Stomach (tissue), 4 donors: ENCODE measurements at regions not wholly inside any gene's neighbourhood (a gene's known extent, or its start where the extent isn't known, plus 50 kb on each side); places are given as distances from the start of the nearest gene placed in this dataset.

ENCODE experiments used
- EP300 ChIP-seq: sonication (generic); formaldehyde crosslinking; IDR thresholded peaks from one replicate; pipeline ENCODE4 v1.6.1; 2017; ENCODE audit warnings: antibody characterized with exemption
- POLR2A ChIP-seq, 4 donors: fragments of 450-650 bp; IDR thresholded peaks; one replicate each; pipeline ENCODE4 v1.6.1; 2016; ENCODE audit warnings: antibody characterized with exemption in 4 of 4, control low read depth in 2 of 4, mild to moderate bottlenecking in 1 of 4, moderate library complexity in 1 of 4
- TF ChIP-seq, protein P1 (sequence below), 7 experiments: fragments of 450-650 bp in 4 of 7; fragments of 200-600 bp in 3 of 7; sonication (generic) in 3 of 7; IDR thresholded peaks; one replicate each; pipeline ENCODE4 v1.5.1; 2016 to 2019; ENCODE audit warnings: antibody characterized with exemption in 7 of 7, control low read depth in 2 of 7, mild to moderate bottlenecking in 1 of 7

- TF ChIP-seq, protein P1, sequence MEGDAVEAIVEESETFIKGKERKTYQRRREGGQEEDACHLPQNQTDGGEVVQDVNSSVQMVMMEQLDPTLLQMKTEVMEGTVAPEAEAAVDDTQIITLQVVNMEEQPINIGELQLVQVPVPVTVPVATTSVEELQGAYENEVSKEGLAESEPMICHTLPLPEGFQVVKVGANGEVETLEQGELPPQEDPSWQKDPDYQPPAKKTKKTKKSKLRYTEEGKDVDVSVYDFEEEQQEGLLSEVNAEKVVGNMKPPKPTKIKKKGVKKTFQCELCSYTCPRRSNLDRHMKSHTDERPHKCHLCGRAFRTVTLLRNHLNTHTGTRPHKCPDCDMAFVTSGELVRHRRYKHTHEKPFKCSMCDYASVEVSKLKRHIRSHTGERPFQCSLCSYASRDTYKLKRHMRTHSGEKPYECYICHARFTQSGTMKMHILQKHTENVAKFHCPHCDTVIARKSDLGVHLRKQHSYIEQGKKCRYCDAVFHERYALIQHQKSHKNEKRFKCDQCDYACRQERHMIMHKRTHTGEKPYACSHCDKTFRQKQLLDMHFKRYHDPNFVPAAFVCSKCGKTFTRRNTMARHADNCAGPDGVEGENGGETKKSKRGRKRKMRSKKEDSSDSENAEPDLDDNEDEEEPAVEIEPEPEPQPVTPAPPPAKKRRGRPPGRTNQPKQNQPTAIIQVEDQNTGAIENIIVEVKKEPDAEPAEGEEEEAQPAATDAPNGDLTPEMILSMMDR (IDR thresholded peaks at IDR 0.05): no peak
- TF ChIP-seq POLR2A (IDR thresholded peaks at IDR 0.05): no peak
- TF ChIP-seq EP300: no peak
Observed at GRCh38 chr20:55478724-55479450, 526.4 kb downstream of the CBLN4 start.
